ENCODE measurements at regions not wholly inside any gene's neighbourhood (a gene's known extent, or its start where the extent isn't known, plus 50 kb on each side); places are given as distances from the start of the nearest gene placed in this dataset.

- ChIA-PET CTCF (no interaction called here), POLR2A (ENCODE audit: unreplicated experiment) (no interaction called here)
- Histone ChIP-seq H3K9me3 (ENCODE audit: low read length) (no peaks in the 10 kb centered on the region), H2AFZ (ENCODE audit: low read length) (no peak overlapping the region), H3K9ac (ENCODE audit: low read length) (no peak overlapping the region), H3K9me2 (replicated peaks; ENCODE audit: low read length) (no peaks in the 10 kb centered on the region), H3K4me1 (ENCODE audit: insufficient read depth, low read length) (no peaks in the 10 kb centered on the region), H3K27me3 (ENCODE audit: low read length) (no peaks in the 10 kb centered on the region), H3K4me2 (ENCODE audit: low read length) (no peak overlapping the region), H3K79me2 (ENCODE audit: low read length) (no peaks in the 10 kb centered on the region), H3F3A (ENCODE audit: low read length, unreplicated experiment) (no peaks in the 10 kb centered on the region), H3K27ac (ENCODE audit: low read length) (no peak overlapping the region), H3K36me3 (ENCODE audit: low read depth, low read length) (no peaks in the 10 kb centered on the region), H4K20me1 (ENCODE audit: low read length) (no peaks in the 10 kb centered on the region), H3K4me3 (ENCODE audit: low read length) (no peak overlapping the region)
- DNase-seq (no peak), ATAC-seq (no peak)
- no TSS peak for BruUV-seq (replicated peaks)
- intact Hi-C loops (cut with micrococcal nuclease): no loop called here
- TF ChIP-seq, protein P1, sequence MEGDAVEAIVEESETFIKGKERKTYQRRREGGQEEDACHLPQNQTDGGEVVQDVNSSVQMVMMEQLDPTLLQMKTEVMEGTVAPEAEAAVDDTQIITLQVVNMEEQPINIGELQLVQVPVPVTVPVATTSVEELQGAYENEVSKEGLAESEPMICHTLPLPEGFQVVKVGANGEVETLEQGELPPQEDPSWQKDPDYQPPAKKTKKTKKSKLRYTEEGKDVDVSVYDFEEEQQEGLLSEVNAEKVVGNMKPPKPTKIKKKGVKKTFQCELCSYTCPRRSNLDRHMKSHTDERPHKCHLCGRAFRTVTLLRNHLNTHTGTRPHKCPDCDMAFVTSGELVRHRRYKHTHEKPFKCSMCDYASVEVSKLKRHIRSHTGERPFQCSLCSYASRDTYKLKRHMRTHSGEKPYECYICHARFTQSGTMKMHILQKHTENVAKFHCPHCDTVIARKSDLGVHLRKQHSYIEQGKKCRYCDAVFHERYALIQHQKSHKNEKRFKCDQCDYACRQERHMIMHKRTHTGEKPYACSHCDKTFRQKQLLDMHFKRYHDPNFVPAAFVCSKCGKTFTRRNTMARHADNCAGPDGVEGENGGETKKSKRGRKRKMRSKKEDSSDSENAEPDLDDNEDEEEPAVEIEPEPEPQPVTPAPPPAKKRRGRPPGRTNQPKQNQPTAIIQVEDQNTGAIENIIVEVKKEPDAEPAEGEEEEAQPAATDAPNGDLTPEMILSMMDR (conservative IDR thresholded peaks at IDR 0.05; ENCODE audit: low read depth, low read length): no peak
- TF ChIP-seq EZH2 (IDR thresholded peaks at IDR 0.05; ENCODE audit: low read length, unreplicated experiment) (no peak), EZH2phosphoT487 (IDR thresholded peaks at IDR 0.05; ENCODE audit: borderline replicate concordance, low read length) (no peak)
Measured at GRCh38 chr2:47715552-47715951, 67.4 kb upstream of the MSH6 start.

GRCh38 chr2:47708801-47709499 is 74.0 kb upstream of the MSH6 start:
- POLR2A ChIA-PET (ENCODE audit: unreplicated experiment): no interaction called here
- Histone ChIP-seq H3K4me1 (ENCODE audit: insufficient read depth, low read length) (no peaks in the 10 kb centered on the region), H3K9ac (ENCODE audit: low read length) (no peak overlapping the region), H3K4me3 (ENCODE audit: low read length) (no peak overlapping the region), H2AFZ (ENCODE audit: low read length) (no peak overlapping the region), H3K9me3 (ENCODE audit: low read length) (no peaks in the 10 kb centered on the region), H3F3A (ENCODE audit: low read length, unreplicated experiment) (no peaks in the 10 kb centered on the region), H3K36me3 (ENCODE audit: low read depth, low read length) (no peaks in the 10 kb centered on the region), H3K27ac (ENCODE audit: low read length) (no peak overlapping the region), H3K27me3 (ENCODE audit: low read length) (no peaks in the 10 kb centered on the region), H3K79me2 (ENCODE audit: low read length) (no peaks in the 10 kb centered on the region), H4K20me1 (ENCODE audit: low read length) (no peaks in the 10 kb centered on the region), H3K4me2 (ENCODE audit: low read length) (no peak overlapping the region), H3K9me2 (replicated peaks; ENCODE audit: low read length) (no peaks in the 10 kb centered on the region)
- CTCF ChIA-PET: no interaction called here
- no peak for TF ChIP-seq EZH2phosphoT487 (IDR thresholded peaks at IDR 0.05; ENCODE audit: borderline replicate concordance, low read length)
- TF ChIP-seq, protein P1 (conservative IDR thresholded peaks at IDR 0.05; ENCODE audit: low read depth, low read length): no peak
- DNase-seq (no peak), ATAC-seq (no peak)
- intact Hi-C loops (cut with micrococcal nuclease): no loop called here
- no TSS peak for BruUV-seq (replicated peaks)

- Histone ChIP-seq H3K9me3 (ENCODE audit: low read length) (no peaks in the 10 kb centered on the region), H3K9me2 (replicated peaks; ENCODE audit: low read length) (no peaks in the 10 kb centered on the region), H3K79me2 (ENCODE audit: low read length) (no peaks in the 10 kb centered on the region), H3K9ac (ENCODE audit: low read length) (no peak overlapping the region), H3K4me2 (ENCODE audit: low read length) (no peak overlapping the region), H3F3A (ENCODE audit: low read length, unreplicated experiment) (no peaks in the 10 kb centered on the region), H3K4me1 (ENCODE audit: insufficient read depth, low read length) (no peaks in the 10 kb centered on the region), H3K4me3 (ENCODE audit: low read length) (no peak overlapping the region), H2AFZ (ENCODE audit: low read length) (no peak overlapping the region), H4K20me1 (ENCODE audit: low read length) (no peaks in the 10 kb centered on the region), H3K27ac (ENCODE audit: low read length) (no peak overlapping the region), H3K27me3 (ENCODE audit: low read length) (no peaks in the 10 kb centered on the region), H3K36me3 (ENCODE audit: low read depth, low read length) (no peaks in the 10 kb centered on the region)
- CTCF ChIA-PET: no interaction called here
- TF ChIP-seq, protein P1 (conservative IDR thresholded peaks at IDR 0.05; ENCODE audit: low read depth, low read length): no peak
- TF ChIP-seq EZH2phosphoT487 (IDR thresholded peaks at IDR 0.05; ENCODE audit: borderline replicate concordance, low read length) (no peak), EZH2 (IDR thresholded peaks at IDR 0.05; ENCODE audit: low read length, unreplicated experiment) (no peak)
- POLR2A ChIA-PET (ENCODE audit: unreplicated experiment): interaction anchor here (0.6 kb wide), 1 partner anchor 527 kb away, joined by 8 read pairs; no protein-coding TSS in a partner anchor
- ATAC-seq: no peak
- no TSS peak for BruUV-seq (replicated peaks)
- intact Hi-C loops (cut with micrococcal nuclease): no loop called here
- DNase-seq: no peak
Measured at GRCh38 chr2:47704287-47704686, 78.7 kb upstream of the MSH6 start.

Measured in PC-3 (cell line).